Spleen (tissue), 11 donors: ENCODE measurements at regions not wholly inside any gene's neighbourhood (a gene's known extent, or its start where the extent isn't known, plus 50 kb on each side); places are given as distances from the start of the nearest gene placed in this dataset.

Experiments used
- DNase-seq: peaks from one replicate; pipeline ENCODE4 v3.0.0-alpha.2; 2020
- H3K27ac ChIP-seq, 8 donors: fragments of 200-600 bp; sonication (generic) in 7 of 8; 1 replicate in 4 of 8; 2 replicates in 4 of 8; pipeline versions ENCODE4 v1.5.0 to v1.8.0; 2016 to 2021; ENCODE audit warnings: inconsistent platforms in 4 of 8, mild to moderate bottlenecking in 4 of 8, moderate library complexity in 1 of 8
- H3K27me3 ChIP-seq, 7 donors: fragments of 200-600 bp; sonication (generic) in 6 of 7; replicated peaks in 1 of 7; 1 replicate in 4 of 7; 2 replicates in 3 of 7; pipeline versions ENCODE4 v1.5.0 to v1.8.0; 2016 to 2021; ENCODE audit warnings: inconsistent platforms in 3 of 7, mild to moderate bottlenecking in 1 of 7
- H3K36me3 ChIP-seq, 6 donors: fragments of 200-600 bp; sonication (generic) in 5 of 6; 1 replicate in 4 of 6; 2 replicates in 2 of 6; pipeline versions ENCODE4 v1.5.0 to v1.8.0; 2016 to 2021; ENCODE audit warnings: inconsistent platforms in 2 of 6
- H3K4me1 ChIP-seq, 6 donors: fragments of 200-600 bp; sonication (generic) in 5 of 6; 1 replicate in 3 of 6; 2 replicates in 3 of 6; pipeline versions ENCODE4 v1.5.0 to v1.8.0; 2016 to 2021; ENCODE audit warnings: inconsistent platforms in 3 of 6
- H3K4me3 ChIP-seq, 8 donors: fragments of 200-600 bp; sonication (generic) in 7 of 8; 1 replicate in 4 of 8; 2 replicates in 4 of 8; pipeline versions ENCODE4 v1.5.0 to v1.8.0; 2016 to 2021; ENCODE audit warnings: inconsistent platforms in 4 of 8, mild to moderate bottlenecking in 4 of 8, moderate library complexity in 2 of 8
- H3K9me3 ChIP-seq, 8 donors: fragments of 200-600 bp; sonication (generic) in 7 of 8; 1 replicate in 4 of 8; 2 replicates in 4 of 8; pipeline versions ENCODE4 v1.5.0 to v1.8.0; 2016 to 2021; ENCODE audit warnings: inconsistent platforms in 4 of 8
- CTCF ChIP-seq, 11 experiments: fragments of 200-600 bp in 7 of 11; fragments of 450-650 bp in 4 of 11; sonication (generic) in 4 of 11; IDR thresholded peaks in 8 of 11; conservative IDR thresholded peaks in 3 of 11; 1 replicate in 7 of 11; 2 replicates in 4 of 11; pipeline versions ENCODE4 v1.4.0 to v1.8.0; 2016 to 2021; ENCODE audit warnings: antibody characterized with exemption in 11 of 11, inconsistent platforms in 4 of 11, mild to moderate bottlenecking in 1 of 11
- POLR2A ChIP-seq, 3 donors: fragments of 450-650 bp; IDR thresholded peaks; one replicate each; pipeline ENCODE4 v1.5.1; 2017; ENCODE audit warnings: antibody characterized with exemption in 3 of 3, mild to moderate bottlenecking in 1 of 3
- POLR2AphosphoS5 ChIP-seq, 3 donors: sonication (generic); formaldehyde crosslinking; IDR thresholded peaks; one replicate each; pipeline ENCODE4 v1.5.1; 2017; ENCODE audit warnings: antibody characterized with exemption in 3 of 3
- WGBS, 5 donors: extraction: QIAGEN DNeasy Blood & Tissue Kit in 3 of 5; methylation state at CpG; one replicate each; pipeline versions ENCODE4 v1.1.5 to v1.1.7; 2013 to 2018; 5-methylcytosine and 5-hydroxymethylcytosine counted together
- intact Hi-C: fragments of 100-400 bp; cut with DNase I; formaldehyde crosslinking; loops from one replicate; pipeline ENCODE4 v1.15.0; 2023; ENCODE audit warnings: low total_unique reads
- donor health status: healthy with polysubstance abuse.
- donor health status: DM: no; HTN: no; CAD: no; lungs with moderate emphysema.
- donor health status: DM: no; HTN: no; CAD: no.
- donor health status: Bipolar disorder and iron deficiency.
- donor health status: healthy.
- donor health status: DM: no; HTN: no; CAD: no.
- donor health status: DM: yes; HTN: yes; CAD: no.

GRCh38 chr7:84477786-84478478 lies 283.3 kb upstream of the SEMA3A start:
- no peaks in the 10 kb centered on the region for H3K36me3 ChIP-seq
- 78 to 91% (median 86%) methylated on average over 4 of the region's 4 CpGs for WGBS, 5 donors
- TF ChIP-seq POLR2A (IDR thresholded peaks at IDR 0.05): no peak
- TF ChIP-seq POLR2AphosphoS5 (IDR thresholded peaks at IDR 0.05): no peak
- TF ChIP-seq CTCF (IDR thresholded peaks at IDR 0.05 in 8 of 11, conservative IDR thresholded peaks at IDR 0.05 in 3 of 11): no peak
- no peaks in the 10 kb centered on the region for H3K4me1 ChIP-seq
- no peak overlapping the region for H3K27ac ChIP-seq
- no peak for DNase-seq
- H3K9me3 ChIP-seq: no peaks in the 10 kb centered on the region
- intact Hi-C loops: no loop called here
- no peak overlapping the region for H3K4me3 ChIP-seq
- no peaks in the 10 kb centered on the region for H3K27me3 ChIP-seq

- H3K36me3 ChIP-seq: no peaks in the 10 kb centered on the region
- H3K4me3 ChIP-seq: no peak overlapping the region
- intact Hi-C loops: no loop called here
- H3K4me1 ChIP-seq: no peaks in the 10 kb centered on the region
- H3K27ac ChIP-seq: no peak overlapping the region
- WGBS, 5 donors: 30 to 78% (median 53%) methylated on average over 1 of the region's 1 CpG
- no peak for TF ChIP-seq POLR2A (IDR thresholded peaks at IDR 0.05)
- no peak for TF ChIP-seq CTCF (IDR thresholded peaks at IDR 0.05 in 8 of 11, conservative IDR thresholded peaks at IDR 0.05 in 3 of 11)
- no peak for TF ChIP-seq POLR2AphosphoS5 (IDR thresholded peaks at IDR 0.05)
- H3K27me3 ChIP-seq: no peaks in the 10 kb centered on the region
- DNase-seq: no peak
- H3K9me3 ChIP-seq: no peaks in the 10 kb centered on the region
These were observed 279.8 kb upstream of the SEMA3A start for GRCh38 chr7:84474436-84474835.

- intact Hi-C loops: no loop called here
- 94 to 100% (median 95%) methylated on average over 1 of the region's 1 CpG for WGBS, 5 donors
- Histone ChIP-seq H3K27me3 (no peaks in the 10 kb centered on the region), H3K4me1 (no peaks in the 10 kb centered on the region), H3K27ac (no peak overlapping the region), H3K9me3 (no peaks in the 10 kb centered on the region), H3K4me3 (no peak overlapping the region), H3K36me3 (no peaks in the 10 kb centered on the region)
- no peak for DNase-seq
- TF ChIP-seq POLR2AphosphoS5 (IDR thresholded peaks at IDR 0.05): no peak
- TF ChIP-seq POLR2A (IDR thresholded peaks at IDR 0.05): no peak
- TF ChIP-seq CTCF (IDR thresholded peaks at IDR 0.05 in 8 of 11, conservative IDR thresholded peaks at IDR 0.05 in 3 of 11): no peak
These were observed 277.0 kb upstream of the SEMA3A start for GRCh38 chr7:84471576-84471975.

GRCh38 chr7:84469034-84469433 lies 274.4 kb upstream of the SEMA3A start:
- WGBS, 5 donors: 56 to 70% (median 57%) methylated on average over 3 of the region's 3 CpGs
- intact Hi-C loops: no loop called here
- no peaks in the 10 kb centered on the region for H3K36me3 ChIP-seq
- no peak overlapping the region for H3K4me3 ChIP-seq
- no peaks in the 10 kb centered on the region for H3K4me1 ChIP-seq
- no peaks in the 10 kb centered on the region for H3K9me3 ChIP-seq
- no peak overlapping the region for H3K27ac ChIP-seq
- TF ChIP-seq POLR2A (IDR thresholded peaks at IDR 0.05) (no peak), CTCF (IDR thresholded peaks at IDR 0.05 in 8 of 11, conservative IDR thresholded peaks at IDR 0.05 in 3 of 11) (no peak), POLR2AphosphoS5 (IDR thresholded peaks at IDR 0.05) (no peak)
- no peaks in the 10 kb centered on the region for H3K27me3 ChIP-seq
- no peak for DNase-seq
